ENCODE measurements at regions not wholly inside any gene's neighbourhood (a gene's known extent, or its start where the extent isn't known, plus 50 kb on each side); places are given as distances from the start of the nearest gene placed in this dataset.

- TF ChIP-seq TCF7L2 (IDR thresholded peaks at IDR 0.05; ENCODE audit: borderline replicate concordance, extremely low read depth, insufficient read depth, insufficient read length) = no peak
- no peak for TF ChIP-seq CTCF (IDR thresholded peaks at IDR 0.05 in 2 of 3, conservative IDR thresholded peaks at IDR 0.05 in 1 of 3; ENCODE audit: borderline replicate concordance in 1 of 3, insufficient read depth in 1 of 3, low read depth in 2 of 3, low read length in 2 of 3)
- no peak for TF ChIP-seq POLR2A (IDR thresholded peaks at IDR 0.05; ENCODE audit: borderline replicate concordance, extremely low read depth, insufficient read depth, insufficient read length)
- no peak for TF ChIP-seq POLR2AphosphoS5 (IDR thresholded peaks at IDR 0.05; ENCODE audit: low read depth, low read length)
- TF ChIP-seq MAX (IDR thresholded peaks at IDR 0.05) = no peak
- no peak for TF ChIP-seq EGR1 (IDR thresholded peaks at IDR 0.05; ENCODE audit: low read depth)
- TF ChIP-seq ATF3 (IDR thresholded peaks at IDR 0.05) = no peak
- TF ChIP-seq EZH2 (IDR thresholded peaks at IDR 0.05) = no peak
- TF ChIP-seq ZNF274 (IDR thresholded peaks at IDR 0.05; ENCODE audit: low read depth, low read length) = no peak
- TF ChIP-seq REST (IDR thresholded peaks at IDR 0.05; ENCODE audit: low read depth) = no peak
- no peak for TF ChIP-seq FOSL1 (IDR thresholded peaks at IDR 0.05; ENCODE audit: low read depth)
- TF ChIP-seq JUND (IDR thresholded peaks at IDR 0.05) = no peak
These were observed 146.7 kb upstream of the L3MBTL4 start for GRCh38 chr18:6561420-6561861.
